ENCODE measurements at regions not wholly inside any gene's neighbourhood (a gene's known extent, or its start where the extent isn't known, plus 50 kb on each side); places are given as distances from the start of the nearest gene placed in this dataset.

DNA sequence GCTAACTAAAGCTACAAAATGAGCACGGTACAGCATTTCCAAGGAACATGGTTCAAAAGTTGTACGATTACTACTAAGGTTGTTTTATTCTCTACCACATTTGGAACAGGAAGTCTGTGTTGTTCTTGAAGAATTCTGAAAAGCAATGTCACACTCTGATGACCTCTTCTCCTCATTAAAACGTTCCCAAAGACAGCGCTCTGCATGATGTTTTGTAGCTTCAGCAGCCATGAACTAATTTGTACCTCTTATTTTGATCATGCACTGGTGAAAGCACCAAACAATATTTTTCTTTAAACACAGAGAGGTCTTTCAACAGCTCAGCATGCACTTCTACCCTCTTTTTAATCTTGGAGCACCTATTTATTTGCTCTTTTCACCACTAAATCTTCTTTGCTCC, 75.0 kb upstream of the TES start:
- TF ChIP-seq YY1 (IDR thresholded peaks at IDR 0.05; ENCODE audit: insufficient read depth, insufficient read length) = no peak
- TF ChIP-seq SUZ12 (IDR thresholded peaks at IDR 0.05; ENCODE audit: extremely low read depth, insufficient read depth, insufficient read length) = no peak
- TF ChIP-seq ZNF274 (IDR thresholded peaks at IDR 0.05; ENCODE audit: low read depth, low read length) = no peak

Measured in NT2/D1 (cell line).